Nephron progenitor cell (in vitro differentiated cells): ENCODE measurements at regions not wholly inside any gene's neighbourhood (a gene's known extent, or its start where the extent isn't known, plus 50 kb on each side); places are given as distances from the start of the nearest gene placed in this dataset.

ENCODE experiments used
- DNase-seq: peaks from one replicate; pipeline ENCODE4 v3.0.0; 2021
- H3K27ac Mint-ChIP-seq: 2 replicates; pipeline ENCODE4 v1.8.0; 2021; ENCODE audit warnings: mild to moderate bottlenecking, moderate library complexity, mixed read lengths
- H3K27me3 Mint-ChIP-seq: 2 replicates; pipeline ENCODE4 v1.8.0; 2021; ENCODE audit warnings: mild to moderate bottlenecking, low read depth, mixed read lengths; ENCODE audit not compliant: poor library complexity
- H3K36me3 Mint-ChIP-seq: 2 replicates; pipeline ENCODE4 v1.8.0; 2021; ENCODE audit warnings: low read depth, mixed read lengths
- H3K4me1 Mint-ChIP-seq: 2 replicates; pipeline ENCODE4 v1.8.0; 2021; ENCODE audit warnings: mixed read lengths
- H3K4me3 Mint-ChIP-seq: 2 replicates; pipeline ENCODE4 v1.8.0; 2021; ENCODE audit warnings: mild to moderate bottlenecking, moderate library complexity, mixed read lengths
- H3K9me3 Mint-ChIP-seq: 2 replicates; pipeline ENCODE4 v1.8.0; 2021; ENCODE audit warnings: mild to moderate bottlenecking, moderate library complexity, mixed read lengths
- CTCF ChIP-seq: fragments of 200-600 bp; sonication (generic); IDR thresholded peaks from 2 replicates; pipeline ENCODE4 v1.5.0; 2021; ENCODE audit warnings: antibody characterized with exemption

- H3K36me3 Mint-ChIP-seq = no peaks in the 10 kb centered on the region
These were observed 51.8 kb upstream of the PPP2R2D start for GRCh38 chr10:131848741-131849590.

GRCh38 chr10:131849591-131850382 is 51.0 kb upstream of the PPP2R2D start:
- Mint-ChIP-seq H3K27me3 (peaks cover 8% of the 10 kb centered on the region), H3K27ac (no peak overlapping the region), H3K36me3 (no peaks in the 10 kb centered on the region), H3K9me3 (peaks cover 4% of the 10 kb centered on the region), H3K4me1 (peaks cover 20% of the 10 kb centered on the region), H3K4me3 (no peak overlapping the region)
- no peak for DNase-seq
- TF ChIP-seq CTCF = no peak

More at GRCh38 chr10:131848741-131849590, 51.8 kb upstream of the PPP2R2D start:
- H3K27ac Mint-ChIP-seq = no peak overlapping the region
- H3K27me3 Mint-ChIP-seq = peaks cover 8% of the 10 kb centered on the region
- no peak for TF ChIP-seq CTCF
- H3K4me3 Mint-ChIP-seq = no peak overlapping the region
- DNase-seq = no peak
- H3K9me3 Mint-ChIP-seq = peaks cover 4% of the 10 kb centered on the region
- H3K4me1 Mint-ChIP-seq = peaks cover 20% of the 10 kb centered on the region

GRCh38 chr10:131850383-131850870 is 50.4 kb upstream of the PPP2R2D start:
- Mint-ChIP-seq H3K27ac (no peak overlapping the region), H3K4me1 (peaks cover 20% of the 10 kb centered on the region), H3K4me3 (no peak overlapping the region), H3K27me3 (peaks cover 8% of the 10 kb centered on the region), H3K36me3 (no peaks in the 10 kb centered on the region), H3K9me3 (peaks cover 4% of the 10 kb centered on the region)
- DNase-seq = no peak
- TF ChIP-seq CTCF = no peak
